EL (cell line): ENCODE measurements at regions not wholly inside any gene's neighbourhood (a gene's known extent, or its start where the extent isn't known, plus 50 kb on each side); places are given as distances from the start of the nearest gene placed in this dataset.

ENCODE experiments used
- DNase-seq: peaks from one replicate; pipeline ENCODE4 v3.0.0-alpha.2; 2016

DNA sequence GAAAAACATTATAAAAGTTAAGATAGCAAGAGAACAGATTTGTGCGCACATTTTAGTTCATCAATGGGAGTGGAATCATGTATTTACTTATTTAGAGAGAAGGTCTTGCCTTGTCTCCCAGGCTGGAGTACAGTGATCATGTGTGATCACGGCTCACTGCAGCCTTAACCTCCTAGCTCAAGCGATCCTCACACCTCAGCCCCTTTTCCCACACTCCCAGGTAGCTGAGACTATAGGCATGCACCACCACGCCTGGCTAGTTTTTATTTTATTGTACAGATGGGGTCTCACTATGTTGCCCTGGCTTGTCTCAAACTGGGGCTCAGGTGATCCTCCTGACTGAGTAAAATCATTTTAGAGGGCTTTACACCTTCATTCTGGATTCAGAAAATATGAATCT, 72.3 kb upstream of the ADGRF1 start:
- no peak for DNase-seq

DNA sequence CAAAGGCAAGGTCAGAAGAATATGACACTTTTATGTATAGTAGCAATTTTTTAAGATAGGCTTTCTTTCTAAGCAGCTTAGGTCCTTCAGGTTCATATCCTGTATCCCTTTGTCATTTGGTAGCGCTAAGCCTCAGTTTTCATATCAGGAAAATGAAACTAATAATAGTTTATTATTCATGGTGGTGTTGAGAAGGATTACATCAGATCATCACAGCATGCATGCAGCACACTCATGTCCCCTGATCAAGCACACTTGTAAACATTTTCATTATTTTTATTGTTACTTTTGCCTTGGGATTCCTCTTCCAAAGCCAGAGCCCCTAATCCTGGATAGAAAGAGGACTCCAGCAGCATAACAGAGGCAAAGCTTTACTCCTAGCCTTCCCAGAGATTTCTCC, 70.2 kb upstream of the ADGRF1 start:
- DNase-seq: no peak

DNA sequence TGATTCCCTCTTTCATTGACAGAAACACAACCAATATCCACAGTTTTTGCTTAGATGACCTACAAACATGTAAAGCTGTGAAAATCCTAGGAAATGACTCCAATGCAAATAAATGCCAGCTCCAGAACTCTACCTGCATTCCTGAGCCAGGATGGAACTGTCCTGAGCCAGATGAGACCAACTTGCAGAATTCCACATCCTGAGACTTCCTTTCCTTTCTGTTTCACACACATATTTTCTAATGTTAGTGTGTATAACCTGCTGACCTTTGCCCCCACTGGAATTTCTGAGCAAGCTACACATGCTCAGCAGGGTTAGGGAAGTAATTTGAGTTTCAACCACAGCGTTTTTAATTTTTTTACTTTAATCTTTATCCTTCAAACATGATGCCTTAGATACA, 69.6 kb upstream of the ADGRF1 start:
- DNase-seq: peak; percentile 74

DNA sequence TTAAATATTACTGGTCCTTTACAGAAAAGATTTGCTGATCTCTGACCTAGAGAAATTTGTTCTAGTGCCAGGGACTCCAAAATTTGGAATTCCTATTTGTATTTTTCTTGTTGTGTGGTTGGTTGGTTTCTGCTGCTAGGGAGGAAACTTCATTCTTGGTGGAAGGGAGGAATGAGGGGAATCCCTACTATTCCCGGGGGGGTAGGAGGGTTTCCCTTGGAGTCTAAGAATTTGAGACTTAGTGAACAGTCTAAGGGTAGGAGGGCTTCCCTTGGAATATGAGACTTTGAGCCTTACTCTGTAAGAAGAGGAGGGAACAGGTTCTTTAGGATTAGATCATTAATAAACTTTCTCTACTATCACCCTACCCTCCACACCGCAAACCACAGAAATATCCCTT, 67.1 kb upstream of the ADGRF1 start:
- no peak for DNase-seq

DNA sequence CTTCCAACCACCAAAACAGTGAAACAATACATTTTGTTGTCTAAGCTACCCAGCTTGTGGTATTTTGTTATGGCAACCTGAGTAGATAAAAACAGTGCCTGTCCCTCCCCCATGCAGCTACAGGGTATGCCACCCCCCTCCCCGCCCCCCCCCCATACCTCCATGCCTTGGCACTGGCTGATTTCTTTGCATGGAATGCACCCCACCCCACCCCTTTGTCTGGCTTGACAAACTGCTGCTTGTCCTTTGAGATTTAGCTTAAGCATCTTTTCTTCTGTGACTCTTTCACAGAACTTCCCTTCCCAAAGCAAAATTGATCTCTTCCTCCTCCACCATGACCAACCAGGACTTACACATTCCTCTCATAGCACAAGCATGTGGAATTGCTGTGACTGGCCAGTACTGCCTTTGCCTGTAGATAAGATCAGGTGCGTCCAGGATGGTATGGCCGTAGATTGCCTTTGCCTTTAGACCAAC, 64.6 kb upstream of the ADGRF1 start:
- peak; percentile 18 for DNase-seq

DNA sequence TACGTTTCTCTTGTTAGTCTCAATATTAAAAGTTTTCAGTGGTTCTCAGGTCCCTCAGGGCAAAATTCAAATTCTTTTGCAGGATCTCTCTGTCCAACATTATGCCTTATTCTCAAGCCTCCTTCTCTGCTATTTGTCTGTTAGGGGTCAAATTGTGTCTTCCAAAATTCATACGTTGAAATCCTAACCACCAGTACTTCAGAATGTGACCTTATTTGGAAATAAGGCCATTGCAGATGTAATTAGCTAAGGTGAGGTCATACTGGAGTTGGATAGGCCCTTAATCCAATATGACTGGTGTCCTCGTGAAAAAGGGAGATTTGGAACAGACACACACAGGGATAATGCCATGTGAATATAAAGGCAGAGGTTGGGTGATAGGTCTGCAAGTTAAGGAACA, 64.1 kb upstream of the ADGRF1 start:
- DNase-seq: no peak

DNA sequence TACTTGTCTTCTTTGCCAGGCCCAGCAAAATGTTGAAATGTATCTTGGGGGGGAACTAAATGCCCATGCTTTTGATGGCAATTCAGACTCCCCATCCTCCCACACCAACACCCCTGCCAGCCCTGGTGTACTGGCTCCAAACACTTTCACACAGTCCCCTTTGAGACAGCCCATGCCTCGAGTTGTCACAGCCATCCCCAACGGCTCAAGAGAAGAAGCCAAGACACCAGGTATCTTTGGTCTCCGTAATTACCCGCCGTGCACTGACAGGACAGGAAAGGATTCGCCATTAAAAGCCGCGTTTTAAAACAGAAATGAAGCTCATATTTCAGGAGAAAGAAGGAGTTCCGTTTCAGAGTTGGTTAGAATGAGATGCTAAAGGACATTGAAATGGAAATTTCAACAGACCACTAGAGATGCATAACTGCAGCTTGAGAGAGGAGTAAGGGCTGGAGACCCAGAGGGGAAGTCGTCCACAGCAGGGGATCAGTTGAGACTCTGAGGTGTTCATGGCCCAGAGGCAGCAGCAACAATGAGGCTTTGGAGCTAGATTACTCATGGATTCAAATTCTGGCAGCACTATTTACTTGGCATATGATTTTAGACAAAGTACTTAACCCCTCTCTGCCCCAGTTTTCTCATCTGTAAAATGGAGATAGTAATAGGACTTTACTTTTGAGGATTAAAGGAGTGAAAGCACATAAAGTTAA, 63.5 kb upstream of the ADGRF1 start:
- DNase-seq: no peak

DNA sequence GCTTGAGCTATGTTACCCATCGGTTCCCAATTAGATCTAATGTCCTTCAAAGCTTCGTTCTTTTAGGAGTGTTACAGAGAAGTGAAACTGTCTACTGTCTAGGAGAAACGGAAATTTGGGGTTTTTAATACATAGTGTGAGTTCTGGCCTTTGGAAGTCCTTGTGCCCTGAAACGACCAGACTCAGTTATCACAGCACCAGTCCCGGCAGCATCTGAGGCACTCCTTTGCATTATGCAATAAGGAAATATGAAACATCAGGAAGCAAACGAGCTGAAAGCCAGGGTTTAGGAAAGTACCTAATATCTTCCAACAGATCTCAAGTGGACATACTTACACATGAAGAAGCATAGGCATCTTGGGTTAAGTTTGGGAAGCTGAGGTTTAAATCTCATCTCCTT, 61.8 kb upstream of the ADGRF1 start:
- DNase-seq: no peak

DNA sequence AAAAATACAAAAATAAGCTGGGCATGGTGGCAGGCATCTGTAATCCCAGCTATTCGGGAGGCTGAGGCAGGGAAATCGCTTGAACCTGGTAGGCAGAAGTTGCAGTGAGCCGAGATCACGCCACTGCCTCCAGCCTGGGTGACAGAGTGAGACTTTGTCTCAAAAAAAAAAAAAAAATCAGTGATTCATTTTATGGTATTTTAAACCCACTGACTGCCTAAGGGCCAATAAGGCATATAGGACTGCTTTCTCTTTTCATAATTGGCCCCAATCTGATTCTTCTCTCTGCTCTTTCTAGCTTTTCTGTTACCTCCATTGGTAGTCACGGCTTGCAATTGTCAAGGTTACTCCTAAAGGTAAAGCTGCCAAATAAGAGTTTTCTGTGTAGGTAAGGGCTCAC, 60.2 kb upstream of the ADGRF1 start:
- DNase-seq: no peak

DNA sequence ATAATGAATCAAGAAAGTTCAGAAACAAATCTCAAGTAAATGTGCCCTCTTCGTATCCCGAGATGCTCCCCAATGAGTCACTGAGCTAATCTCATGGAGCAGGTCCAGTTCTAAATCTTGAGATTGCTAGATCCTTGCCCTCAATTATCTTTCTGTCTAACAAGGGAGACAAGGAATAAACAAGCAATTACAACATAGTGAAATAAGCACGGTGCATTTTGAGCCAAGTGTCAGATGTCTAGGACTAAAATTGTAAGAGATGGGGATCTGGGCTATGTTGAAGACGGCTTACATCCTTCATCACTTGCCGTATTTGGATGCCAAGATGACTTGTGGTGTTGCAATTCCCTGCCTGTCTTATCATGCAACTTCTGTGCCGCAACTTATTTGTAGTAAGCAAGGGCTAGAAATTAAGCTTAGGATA, 56.5 kb upstream of the ADGRF1 start:
- DNase-seq: no peak

DNA sequence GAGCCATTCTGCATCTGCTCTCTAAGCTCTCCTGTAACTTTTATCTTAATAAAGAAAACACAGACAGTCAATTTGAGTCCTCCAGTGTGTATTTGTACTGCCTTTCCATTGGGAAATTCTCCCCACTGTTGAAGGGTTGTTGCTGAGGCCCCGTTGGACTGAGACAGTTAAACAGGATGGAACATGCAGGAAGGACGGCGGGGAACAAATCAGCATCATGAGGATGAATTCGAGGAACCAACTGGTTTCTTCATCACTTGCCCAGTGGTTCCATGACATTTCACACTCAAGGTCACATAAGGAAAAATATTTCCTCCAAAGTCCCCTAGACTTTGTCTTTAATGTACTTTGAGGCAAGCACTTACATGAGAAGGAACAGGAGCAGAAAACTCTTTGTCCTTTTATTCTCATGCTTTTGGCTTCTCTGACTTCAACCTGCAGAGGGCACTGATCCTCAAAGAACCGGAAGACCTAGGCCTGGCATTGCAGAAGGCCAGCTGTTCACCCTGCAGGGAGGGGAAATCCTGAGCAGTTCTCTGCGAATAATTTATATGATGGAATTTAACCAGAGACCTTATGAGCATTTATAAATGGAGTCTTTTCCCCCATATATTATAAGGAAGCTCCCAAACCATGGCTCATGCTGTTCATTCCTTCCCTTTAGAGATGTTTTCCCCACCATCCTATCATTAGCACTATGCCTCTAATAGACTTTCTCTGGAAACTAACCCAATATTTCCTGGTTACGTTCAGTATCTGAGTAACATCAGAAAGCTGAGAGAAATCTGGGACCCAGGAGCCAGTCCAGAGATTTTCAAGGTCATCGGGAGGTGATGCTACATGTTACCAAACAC, 55.2 kb upstream of the ADGRF1 start:
- DNase-seq: peak; percentile 75

DNA sequence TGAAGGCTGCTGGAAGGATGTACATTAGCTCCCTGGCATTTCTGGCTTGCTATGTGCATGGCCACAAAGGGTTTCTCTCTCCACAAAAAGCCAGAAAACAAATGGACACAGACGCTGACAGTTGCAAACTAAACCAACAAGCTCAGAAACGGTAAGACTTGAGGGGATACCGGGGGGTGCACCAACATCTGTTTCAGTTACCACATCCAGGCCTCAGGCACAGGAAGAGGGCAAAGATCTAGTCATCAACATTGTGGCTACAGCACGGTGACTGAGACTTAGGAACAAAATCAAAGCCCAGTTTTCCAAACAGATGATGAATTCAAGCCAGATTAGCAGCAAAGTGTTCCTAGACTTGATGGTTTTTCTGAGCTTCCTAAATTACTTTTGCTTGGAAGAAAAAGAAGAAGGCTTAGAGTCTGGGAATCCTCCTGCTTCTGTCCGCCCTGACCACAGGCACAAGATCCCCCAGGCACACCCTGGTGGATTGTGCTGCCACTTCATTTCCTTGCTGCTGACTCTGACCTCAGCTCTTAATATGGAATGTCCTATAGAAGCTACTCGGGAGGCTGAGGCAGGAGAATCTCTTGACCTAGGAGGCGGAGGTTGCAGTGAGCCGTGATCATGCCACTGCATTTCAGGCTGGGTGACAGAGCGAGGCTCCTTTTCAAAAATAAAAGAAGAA, 54.2 kb upstream of the ADGRF1 start:
- DNase-seq: peak; percentile 14

DNA sequence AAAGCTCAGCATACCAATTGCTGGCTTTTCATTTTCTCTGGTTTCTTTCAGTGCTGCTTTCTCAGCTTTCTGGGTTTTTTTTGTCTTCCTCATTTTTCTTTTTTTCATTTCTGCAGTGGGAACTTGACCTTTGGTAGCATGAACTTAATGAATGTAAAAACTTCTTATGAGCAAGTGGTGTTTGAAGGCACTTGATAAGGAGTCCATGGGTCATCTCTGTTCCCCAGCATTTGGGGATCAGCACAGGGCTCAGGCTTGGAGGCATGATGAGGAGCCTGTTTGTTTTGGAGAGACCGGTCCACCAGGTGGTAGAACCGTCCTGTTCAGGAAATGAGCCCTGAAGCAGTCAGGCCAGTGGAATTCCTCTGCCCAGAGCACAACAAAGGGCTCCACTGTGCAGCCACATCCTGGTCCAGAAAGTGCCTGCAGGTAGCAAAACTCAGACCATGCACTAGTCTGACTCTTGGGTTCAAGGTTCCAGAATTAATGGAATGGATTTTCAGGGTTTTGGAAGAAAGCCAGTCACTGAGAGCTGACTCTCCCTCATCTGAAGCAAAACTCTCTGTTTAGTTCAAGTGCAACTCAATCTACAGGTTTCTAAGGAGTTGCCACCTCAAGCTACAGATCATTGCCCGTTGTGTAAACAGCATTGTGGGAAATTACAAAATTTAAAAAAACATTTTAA, 52.3 kb upstream of the ADGRF1 start:
- DNase-seq: no peak

DNA sequence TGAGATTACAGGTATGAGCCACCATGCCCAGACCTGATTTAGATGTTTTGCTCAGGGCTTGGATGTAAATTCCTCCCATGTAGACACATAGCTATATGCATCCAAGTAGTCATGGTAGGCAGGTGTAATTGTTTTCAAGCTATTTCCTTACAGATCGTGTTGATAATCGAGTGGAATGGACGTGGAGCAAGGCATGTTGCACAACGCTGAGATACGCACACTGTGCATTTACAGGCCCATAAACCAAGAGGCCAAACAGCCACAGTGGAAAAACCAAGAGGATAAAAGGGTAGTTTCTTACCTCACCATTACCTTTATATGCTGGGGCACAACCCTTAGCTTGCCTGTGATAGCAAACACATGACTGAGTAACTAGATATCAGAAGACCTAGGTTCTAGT, 51.0 kb upstream of the ADGRF1 start:
- no peak for DNase-seq

DNA sequence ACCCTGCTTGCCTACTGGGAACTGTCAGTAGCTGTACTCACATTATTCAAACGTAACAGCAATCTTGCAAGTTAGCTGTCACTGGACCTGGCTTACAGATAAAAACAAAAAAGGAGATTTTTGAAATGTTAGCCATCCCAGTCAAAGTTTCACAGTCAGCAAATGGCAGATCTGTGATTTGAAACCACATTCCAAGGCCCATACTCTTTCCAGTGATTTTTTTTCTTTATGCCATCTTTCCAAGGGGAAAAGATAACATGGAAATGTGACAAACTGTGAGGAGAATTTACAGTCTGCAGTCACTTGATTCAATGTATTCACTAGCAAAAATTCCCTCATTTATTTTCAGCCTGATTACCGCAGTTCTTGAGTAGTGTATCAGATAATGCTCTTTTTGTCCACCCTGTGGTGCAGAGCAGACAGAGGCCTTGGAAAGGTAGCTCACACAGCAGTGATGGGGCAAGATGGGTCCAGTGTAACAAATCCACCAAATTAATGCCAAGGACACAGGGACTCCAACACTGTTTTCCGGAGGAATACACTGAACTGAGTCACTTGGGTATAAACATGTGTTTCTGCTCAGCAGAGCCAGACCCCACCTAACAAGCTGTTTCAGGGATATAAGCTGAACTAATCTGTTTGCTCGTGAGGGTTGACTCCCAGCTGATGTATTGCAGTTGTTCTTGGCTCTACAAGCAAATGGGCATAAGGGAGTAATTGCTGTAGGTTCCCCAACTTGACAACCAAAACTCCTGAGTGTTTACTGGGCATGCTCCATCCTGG, 49.9 kb upstream of the ADGRF1 start:
- DNase-seq: no peak
